TTC549 (cell line): ENCODE measurements at regions not wholly inside any gene's neighbourhood (a gene's known extent, or its start where the extent isn't known, plus 50 kb on each side); places are given as distances from the start of the nearest gene placed in this dataset.

ENCODE experiments used
- FAIRE-seq: peaks from 2 replicates; lab custom pipeline; 2012; peaks lifted over from hg19 to GRCh38; lab: Jason Lieb, UNC

- FAIRE-seq: no peak
Observed at GRCh38 chr5:124371111-124371706, 375.2 kb downstream of the ZNF608 start.

GRCh38 chr5:124370601-124371000 lies 375.8 kb downstream of the ZNF608 start:
- no peak for FAIRE-seq

GRCh38 chr5:124365361-124365801 lies 381.1 kb downstream of the ZNF608 start:
- FAIRE-seq: no peak

GRCh38 chr5:124355928-124356327 lies 390.5 kb downstream of the ZNF608 start:
- FAIRE-seq: no peak

GRCh38 chr5:124353016-124353415 lies 393.4 kb downstream of the ZNF608 start:
- FAIRE-seq: no peak

- FAIRE-seq: no peak
Observed at GRCh38 chr5:124352312-124352711, 394.1 kb downstream of the ZNF608 start.

- FAIRE-seq: no peak
Observed at GRCh38 chr5:124349931-124350330, 396.5 kb downstream of the ZNF608 start.

- FAIRE-seq: no peak
Observed at GRCh38 chr5:124343451-124343867, 403.0 kb downstream of the ZNF608 start.

- FAIRE-seq: no peak
Observed at GRCh38 chr5:124342986-124343385, 403.5 kb downstream of the ZNF608 start.

- no peak for FAIRE-seq
Observed at GRCh38 chr5:124342584-124342983, 403.9 kb downstream of the ZNF608 start.

GRCh38 chr5:124342027-124342471 lies 404.4 kb downstream of the ZNF608 start:
- FAIRE-seq: no peak

GRCh38 chr5:124341066-124341858 lies 405.2 kb downstream of the ZNF608 start:
- FAIRE-seq: no peak

- FAIRE-seq: no peak
Observed at GRCh38 chr5:124337996-124338395, 408.4 kb downstream of the ZNF608 start.

- no peak for FAIRE-seq
Observed at GRCh38 chr5:124333298-124333979, 413.0 kb downstream of the ZNF608 start.

GRCh38 chr5:124332273-124332672 lies 414.2 kb downstream of the ZNF608 start:
- no peak for FAIRE-seq

GRCh38 chr5:124330595-124331220 lies 415.7 kb downstream of the ZNF608 start:
- FAIRE-seq: no peak

- FAIRE-seq: no peak
Observed at GRCh38 chr5:124328201-124328600, 418.2 kb downstream of the ZNF608 start.

GRCh38 chr5:124318661-124319060 lies 427.8 kb downstream of the ZNF608 start:
- FAIRE-seq: no peak

- FAIRE-seq: no peak
Observed at GRCh38 chr5:124317451-124317850, 429.0 kb downstream of the ZNF608 start.

- no peak for FAIRE-seq
Observed at GRCh38 chr5:124315741-124316415, 430.6 kb downstream of the ZNF608 start.

- FAIRE-seq: no peak
Observed at GRCh38 chr5:124310453-124310852, 436.0 kb downstream of the ZNF608 start.
